ENCODE measurements at regions not wholly inside any gene's neighbourhood (a gene's known extent, or its start where the extent isn't known, plus 50 kb on each side); places are given as distances from the start of the nearest gene placed in this dataset.

DNA sequence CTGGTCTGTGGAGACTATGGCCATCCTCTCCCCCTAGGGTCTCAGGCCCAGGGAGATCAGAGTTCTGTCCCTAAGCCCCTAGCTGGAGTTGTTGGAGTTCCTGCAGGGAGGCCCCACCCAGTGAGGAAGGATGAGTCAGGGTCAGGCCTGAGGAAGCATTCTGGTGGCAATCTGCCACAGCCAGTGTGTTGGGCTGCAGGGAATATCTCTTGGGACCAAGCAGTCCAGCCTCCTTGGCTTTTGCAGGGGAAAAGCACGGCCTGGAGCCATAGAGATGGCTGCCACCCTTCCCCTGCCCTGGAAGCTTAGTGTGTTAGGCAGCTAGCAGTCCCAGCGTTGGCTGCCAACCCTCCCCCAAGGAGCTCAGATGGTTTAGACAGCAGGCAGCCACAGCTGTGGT, 202.4 kb downstream of the RTL9 start:
- Histone ChIP-seq H3K36me3 (replicated peaks in 1 of 2) (no peaks in the 10 kb centered on the region), H3K27me3 (no peaks in the 10 kb centered on the region), H3K4me3 (no peak overlapping the region), H3K4me1 (replicated peaks in 1 of 2) (no peaks in the 10 kb centered on the region), H3K27ac (no peak overlapping the region), H3K9me3 (replicated peaks in 1 of 3) (no peaks in the 10 kb centered on the region)
- WGBS, 4 donors = 54 to 76% methylated on average over 2 of the region's 2 CpGs; no CpG with 5 or more reads in 2 of the 4 donors
- intact Hi-C loops (cut with DNase I) = no loop called here
- no peak for DNase-seq
- TF ChIP-seq POLR2A (IDR thresholded peaks at IDR 0.05) = no peak
- TF ChIP-seq, protein P1, sequence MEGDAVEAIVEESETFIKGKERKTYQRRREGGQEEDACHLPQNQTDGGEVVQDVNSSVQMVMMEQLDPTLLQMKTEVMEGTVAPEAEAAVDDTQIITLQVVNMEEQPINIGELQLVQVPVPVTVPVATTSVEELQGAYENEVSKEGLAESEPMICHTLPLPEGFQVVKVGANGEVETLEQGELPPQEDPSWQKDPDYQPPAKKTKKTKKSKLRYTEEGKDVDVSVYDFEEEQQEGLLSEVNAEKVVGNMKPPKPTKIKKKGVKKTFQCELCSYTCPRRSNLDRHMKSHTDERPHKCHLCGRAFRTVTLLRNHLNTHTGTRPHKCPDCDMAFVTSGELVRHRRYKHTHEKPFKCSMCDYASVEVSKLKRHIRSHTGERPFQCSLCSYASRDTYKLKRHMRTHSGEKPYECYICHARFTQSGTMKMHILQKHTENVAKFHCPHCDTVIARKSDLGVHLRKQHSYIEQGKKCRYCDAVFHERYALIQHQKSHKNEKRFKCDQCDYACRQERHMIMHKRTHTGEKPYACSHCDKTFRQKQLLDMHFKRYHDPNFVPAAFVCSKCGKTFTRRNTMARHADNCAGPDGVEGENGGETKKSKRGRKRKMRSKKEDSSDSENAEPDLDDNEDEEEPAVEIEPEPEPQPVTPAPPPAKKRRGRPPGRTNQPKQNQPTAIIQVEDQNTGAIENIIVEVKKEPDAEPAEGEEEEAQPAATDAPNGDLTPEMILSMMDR (IDR thresholded peaks at IDR 0.05) = no peak

DNA sequence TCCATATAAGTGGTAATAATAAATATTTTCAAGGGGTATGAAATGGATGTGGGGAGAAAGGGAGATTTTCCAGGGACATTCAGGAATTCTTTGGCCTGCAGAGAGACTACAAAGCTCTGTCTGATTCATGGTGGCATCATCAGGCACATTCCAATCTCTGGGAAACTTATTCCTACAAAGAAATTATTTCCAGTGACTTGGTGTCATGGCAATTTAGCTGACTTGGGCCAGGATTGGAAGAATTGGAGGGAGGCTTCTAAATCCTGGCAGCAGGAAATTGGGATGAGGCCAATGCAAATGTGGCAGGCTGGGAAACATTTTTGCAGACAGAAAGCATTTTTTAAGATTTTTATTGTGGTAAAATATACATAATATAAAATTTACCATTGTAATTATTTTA, 204.6 kb downstream of the RTL9 start:
- intact Hi-C loops (cut with DNase I) = no loop called here
- Histone ChIP-seq H3K4me3 (no peak overlapping the region), H3K9me3 (replicated peaks in 1 of 3) (no peaks in the 10 kb centered on the region), H3K4me1 (replicated peaks in 1 of 2) (no peaks in the 10 kb centered on the region), H3K36me3 (replicated peaks in 1 of 2) (no peaks in the 10 kb centered on the region), H3K27ac (no peak overlapping the region), H3K27me3 (peaks cover 4% of the 10 kb centered on the region)
- TF ChIP-seq POLR2A (IDR thresholded peaks at IDR 0.05) = no peak
- TF ChIP-seq, protein P1 (IDR thresholded peaks at IDR 0.05) = no peak
- no peak for DNase-seq

DNA sequence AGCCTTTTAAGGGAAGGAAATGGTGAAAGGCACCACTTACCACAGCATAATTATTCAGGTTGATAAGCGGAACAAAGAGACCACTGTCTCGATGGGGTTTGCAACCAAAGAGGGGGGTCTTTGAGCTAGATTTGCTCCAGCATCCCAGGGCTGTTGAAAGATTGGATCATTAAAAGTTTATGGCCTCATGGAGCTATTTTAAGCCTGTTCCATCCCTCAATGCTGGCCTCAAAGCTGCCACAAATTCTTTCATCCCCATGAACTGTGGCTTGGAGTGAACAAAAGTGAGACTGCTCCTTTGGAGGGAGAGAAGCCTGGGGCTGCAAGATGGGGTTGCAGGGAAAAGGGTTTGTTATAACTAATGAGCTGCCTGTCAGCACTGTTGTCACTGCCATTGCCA, 209.8 kb downstream of the RTL9 start:
- H3K36me3 ChIP-seq (replicated peaks in 1 of 2) = no peaks in the 10 kb centered on the region
- 28 to 77% (median 49%) methylated on average over 2 of the region's 2 CpGs for WGBS, 4 donors
- DNase-seq = no peak
- no peak overlapping the region for H3K27ac ChIP-seq
- H3K9me3 ChIP-seq (replicated peaks in 1 of 3) = no peaks in the 10 kb centered on the region
- intact Hi-C loops (cut with DNase I) = no loop called here
- TF ChIP-seq, protein P1 (IDR thresholded peaks at IDR 0.05) = no peak
- no peak for TF ChIP-seq POLR2A (IDR thresholded peaks at IDR 0.05)
- H3K4me1 ChIP-seq (replicated peaks in 1 of 2) = no peaks in the 10 kb centered on the region
- H3K4me3 ChIP-seq = no peak overlapping the region
- peaks cover 24% of the 10 kb centered on the region for H3K27me3 ChIP-seq

DNA sequence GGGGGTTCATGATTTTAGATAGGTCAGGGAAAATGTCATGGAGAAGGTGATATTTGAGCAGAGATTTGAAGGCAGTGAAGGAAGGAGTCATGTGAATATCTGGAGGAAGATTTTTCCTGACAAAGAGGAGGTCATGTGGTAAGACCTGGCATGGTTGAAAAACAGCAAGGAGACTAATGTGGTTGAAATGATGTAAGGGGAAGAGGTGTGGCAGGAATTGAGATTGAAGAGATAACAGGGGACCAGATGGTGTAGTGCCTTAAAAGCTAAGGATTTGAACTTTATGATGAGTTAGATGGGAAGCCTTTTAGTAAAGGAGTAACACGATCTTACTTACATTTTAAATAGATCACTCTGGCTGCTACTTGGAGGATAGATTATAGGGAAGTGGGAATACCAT, 210.9 kb downstream of the RTL9 start:
- Histone ChIP-seq H3K27ac (no peak overlapping the region), H3K27me3 (peaks cover 24% of the 10 kb centered on the region), H3K4me3 (no peak overlapping the region), H3K36me3 (replicated peaks in 1 of 2) (no peaks in the 10 kb centered on the region), H3K4me1 (replicated peaks in 1 of 2) (no peaks in the 10 kb centered on the region), H3K9me3 (replicated peaks in 1 of 3) (no peaks in the 10 kb centered on the region)
- DNase-seq = no peak
- intact Hi-C loops (cut with DNase I) = no loop called here
- WGBS, 4 donors = 13 to 57% (median 44%) methylated on average over 1 of the region's 1 CpG
- no peak for TF ChIP-seq POLR2A (IDR thresholded peaks at IDR 0.05)
- TF ChIP-seq, protein P1 (IDR thresholded peaks at IDR 0.05) = no peak

All from adrenal gland (tissue), 9 donors.